CD4-positive, alpha-beta T cell treated with Interleukin-15 for 1 hour (primary cell): ENCODE measurements at regions not wholly inside any gene's neighbourhood (a gene's known extent, or its start where the extent isn't known, plus 50 kb on each side); places are given as distances from the start of the nearest gene placed in this dataset.

ENCODE experiments used
- DNase-seq: peaks from one replicate; pipeline ENCODE4 v3.0.0-alpha.2; 2020

DNA sequence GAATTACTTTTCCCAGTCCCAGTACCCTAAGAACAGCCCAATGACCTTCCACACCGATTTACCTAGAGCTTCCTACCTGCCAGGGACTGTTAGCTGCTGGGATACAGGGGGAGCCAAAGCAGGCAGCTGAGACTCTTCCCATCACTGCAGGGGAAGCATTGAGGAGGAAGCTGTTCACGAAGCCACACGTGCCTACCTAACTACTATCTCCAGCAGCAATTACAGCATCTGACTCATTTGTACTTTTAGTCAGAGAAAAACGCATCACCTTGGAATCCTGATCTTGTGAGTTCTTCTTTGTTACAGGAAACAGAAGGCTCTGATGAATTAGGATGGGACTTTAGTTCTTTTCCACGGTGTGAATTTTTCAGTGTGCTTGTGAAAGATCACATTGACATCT lies 113.7 kb upstream of the DHX40 start:
- no peak for DNase-seq

DNA sequence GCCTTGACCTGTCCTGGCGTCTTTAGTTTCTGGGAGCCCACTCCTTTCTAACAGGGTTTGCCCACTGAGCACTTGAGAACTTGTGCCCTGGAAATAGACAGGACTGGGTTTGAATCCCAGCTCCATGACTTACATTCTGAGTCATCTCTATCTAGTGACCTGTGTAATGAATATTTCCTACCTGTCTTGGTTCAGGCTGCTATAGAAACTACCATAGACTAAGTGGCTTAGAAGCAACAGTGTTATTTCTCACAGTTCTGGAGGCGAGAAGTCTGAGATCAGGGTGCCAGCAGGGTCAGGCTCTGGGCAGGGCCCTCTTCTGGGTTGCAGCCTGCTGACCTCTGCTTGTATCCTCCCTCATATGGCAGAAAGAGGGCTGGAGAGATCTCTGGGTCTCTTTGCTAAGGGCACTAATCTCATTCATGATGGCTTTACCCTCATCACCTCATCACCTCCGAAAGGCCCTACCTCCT lies 110.7 kb upstream of the DHX40 start:
- no peak for DNase-seq

DNA sequence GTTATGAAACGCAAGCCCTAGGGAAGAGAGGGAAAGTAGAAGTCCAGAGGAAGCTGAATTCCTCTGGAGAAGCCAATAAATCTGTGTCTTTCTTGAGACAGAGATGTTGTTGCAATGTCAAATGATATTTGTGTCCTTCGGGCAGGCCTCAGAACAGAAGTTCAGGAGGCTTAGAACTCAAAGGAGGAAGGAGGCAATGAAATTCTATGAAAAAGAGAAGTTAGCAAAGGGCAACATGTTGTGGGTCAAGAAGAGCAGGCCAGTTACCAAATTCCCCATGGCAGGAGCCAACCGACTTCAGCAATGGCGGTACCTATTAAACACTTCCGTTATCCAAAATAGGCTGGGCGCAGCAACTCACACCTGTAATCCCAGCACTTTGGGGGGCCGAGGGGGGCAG lies 109.0 kb upstream of the DHX40 start:
- no peak for DNase-seq

DNA sequence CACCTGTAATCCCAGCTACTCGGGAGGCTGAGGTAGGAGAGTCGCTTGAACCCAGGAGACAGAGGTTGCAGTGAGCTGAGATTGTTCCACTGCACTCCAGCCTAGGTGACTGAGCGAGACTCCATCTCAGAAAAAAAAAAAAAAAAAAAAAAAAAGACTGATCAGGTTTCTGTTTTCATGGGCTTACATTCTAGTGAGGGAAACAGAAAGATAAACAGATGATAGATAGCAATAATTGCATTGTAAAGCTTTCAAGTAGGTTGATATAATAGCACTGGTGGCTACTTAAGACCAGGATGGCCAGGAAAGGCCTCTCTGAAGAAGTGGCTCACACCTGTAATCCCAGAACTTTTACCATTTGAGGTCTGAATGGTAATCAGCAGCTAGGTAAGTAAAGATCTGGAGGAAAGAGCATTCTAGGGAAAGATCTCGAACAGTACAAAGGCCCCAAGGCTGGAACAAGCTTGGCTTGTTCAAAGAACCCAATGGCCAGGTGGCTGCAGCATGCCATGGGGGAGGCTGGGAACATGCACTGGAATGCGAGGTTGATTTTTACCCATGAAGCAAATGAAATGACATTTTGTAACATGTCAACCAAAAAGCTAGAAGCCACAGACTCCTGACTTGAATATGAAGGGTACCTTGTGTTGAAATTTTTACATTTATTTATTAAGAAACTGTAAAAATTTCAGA lies 108.3 kb upstream of the DHX40 start:
- DNase-seq, result no peak

DNA sequence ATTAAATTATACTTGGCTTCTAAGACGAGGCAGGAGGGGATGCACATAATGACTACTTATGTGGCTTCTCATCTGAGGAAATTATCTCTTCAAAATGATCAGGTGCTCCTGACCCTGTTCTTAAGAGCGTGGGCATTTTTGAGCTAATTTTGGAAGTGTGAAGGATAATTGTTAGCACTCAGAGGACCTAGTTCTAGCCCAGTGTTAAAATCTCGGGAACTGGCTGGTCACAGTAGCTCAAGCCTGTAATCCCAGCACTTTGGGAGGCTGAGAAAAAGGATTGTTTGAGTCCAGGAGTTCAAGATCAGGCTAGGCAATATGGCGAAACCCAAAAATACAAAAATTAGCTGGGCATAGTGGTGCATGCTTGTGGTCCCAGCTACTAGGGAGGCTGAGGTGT lies 103.0 kb upstream of the DHX40 start:
- DNase-seq, result no peak

DNA sequence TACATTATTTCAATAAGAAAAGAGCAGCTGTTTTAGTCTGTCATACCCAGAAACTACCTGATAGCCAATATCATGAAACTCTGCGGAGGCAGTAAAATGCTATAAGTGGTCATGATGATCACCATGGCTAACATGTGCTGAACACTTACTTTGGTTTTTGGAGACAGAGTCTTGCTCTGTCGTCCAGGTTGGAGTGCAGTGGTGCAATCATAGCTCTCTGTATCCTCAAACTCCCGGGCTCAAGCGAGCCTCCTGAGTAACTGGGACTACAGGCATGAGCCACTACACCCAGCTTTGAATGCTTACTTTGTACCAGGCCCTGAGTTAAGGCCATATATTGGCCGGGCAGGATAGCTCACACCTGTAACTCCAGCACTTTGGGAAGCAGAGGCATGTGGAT lies 101.2 kb upstream of the DHX40 start:
- no peak for DNase-seq

DNA sequence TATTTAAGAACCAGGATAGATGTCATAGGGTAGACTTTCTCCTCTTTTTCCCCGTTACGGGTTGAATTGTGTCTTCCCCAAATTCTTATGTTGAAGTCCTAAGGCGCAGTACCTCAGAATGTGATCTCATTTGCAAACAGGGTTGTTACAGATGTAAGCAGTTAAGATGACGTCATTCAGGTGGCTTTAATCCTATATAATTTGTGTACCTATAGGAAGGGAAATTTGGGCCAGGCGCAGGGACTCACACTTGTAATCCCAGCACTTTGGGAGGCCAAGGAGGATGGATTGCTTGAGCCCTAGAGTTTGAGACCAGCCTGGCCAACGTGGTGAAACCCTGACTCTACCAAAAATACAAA lies 99.5 kb upstream of the DHX40 start:
- DNase-seq, result no peak

DNA sequence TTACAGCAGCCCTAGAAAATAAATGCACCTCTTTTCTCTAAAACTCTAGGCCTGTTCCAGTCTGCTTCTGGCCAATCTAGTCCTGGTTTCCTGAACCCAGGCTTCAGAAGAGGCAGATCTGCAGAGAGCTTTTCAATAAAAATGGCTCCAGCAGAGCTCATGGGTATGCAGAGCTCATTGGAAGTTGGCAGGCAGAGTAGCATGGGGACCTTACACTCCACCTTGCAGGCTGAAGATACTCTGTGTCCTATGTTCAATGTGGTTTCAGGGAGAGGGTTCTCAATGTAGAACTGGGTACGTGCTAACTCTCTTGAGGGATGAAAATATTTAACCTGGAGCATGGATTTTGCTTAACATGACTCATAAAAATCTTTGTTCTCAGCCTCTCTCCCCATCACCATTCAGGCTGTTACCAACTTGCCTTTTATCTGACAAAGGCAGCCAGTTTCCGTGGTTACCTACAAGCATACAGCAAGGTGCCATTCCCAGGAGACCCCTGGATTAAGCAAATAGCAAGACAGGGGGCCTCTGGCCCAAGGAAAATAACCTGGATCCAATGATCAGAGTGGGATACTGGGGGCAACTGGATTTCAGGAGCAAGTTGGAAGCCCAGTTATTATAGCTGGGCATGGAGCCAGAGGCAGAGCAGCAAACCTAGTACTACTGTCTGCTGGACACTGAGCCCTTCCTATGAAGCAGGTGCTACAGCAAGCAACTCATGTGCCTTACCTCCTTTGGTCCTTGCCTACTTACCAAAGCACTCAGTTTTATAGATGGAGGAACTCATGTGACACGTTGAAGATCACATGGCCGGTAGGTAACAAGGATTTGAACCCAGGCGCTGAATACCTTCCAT lies 98.2 kb upstream of the DHX40 start:
- no peak for DNase-seq

DNA sequence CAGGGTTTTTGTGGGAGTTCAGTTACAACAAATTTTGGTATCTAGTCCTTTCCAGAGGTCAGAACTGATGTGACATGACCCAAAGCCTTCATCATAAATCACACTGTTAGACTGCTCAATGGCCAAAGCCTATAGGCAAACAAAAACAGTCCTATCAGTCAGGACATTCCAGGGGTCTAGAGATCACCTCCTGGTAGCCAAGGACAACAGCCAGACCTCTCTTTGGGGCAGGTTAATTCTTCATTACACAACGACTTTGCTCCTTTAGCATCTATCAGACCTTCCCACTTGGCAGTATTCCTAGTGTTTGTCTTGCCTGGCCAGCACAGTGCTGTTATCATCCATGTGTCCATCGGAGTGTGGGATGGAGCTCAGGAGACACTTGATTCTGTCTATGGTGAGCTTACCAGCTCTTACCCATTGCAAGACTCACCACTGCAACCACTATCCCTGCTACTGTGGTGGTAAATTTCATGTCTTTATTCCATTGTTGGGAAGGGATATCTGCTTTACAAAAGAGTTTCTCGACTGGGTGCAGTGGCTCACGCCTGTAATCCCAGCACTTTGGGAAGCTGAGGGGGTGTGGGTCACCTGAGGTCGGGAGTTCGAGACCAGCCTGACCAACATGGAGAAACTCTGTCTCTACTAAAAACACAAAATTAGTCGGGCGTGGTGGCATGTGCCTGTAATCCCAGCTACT lies 95.5 kb upstream of the DHX40 start:
- DNase-seq, result no peak

DNA sequence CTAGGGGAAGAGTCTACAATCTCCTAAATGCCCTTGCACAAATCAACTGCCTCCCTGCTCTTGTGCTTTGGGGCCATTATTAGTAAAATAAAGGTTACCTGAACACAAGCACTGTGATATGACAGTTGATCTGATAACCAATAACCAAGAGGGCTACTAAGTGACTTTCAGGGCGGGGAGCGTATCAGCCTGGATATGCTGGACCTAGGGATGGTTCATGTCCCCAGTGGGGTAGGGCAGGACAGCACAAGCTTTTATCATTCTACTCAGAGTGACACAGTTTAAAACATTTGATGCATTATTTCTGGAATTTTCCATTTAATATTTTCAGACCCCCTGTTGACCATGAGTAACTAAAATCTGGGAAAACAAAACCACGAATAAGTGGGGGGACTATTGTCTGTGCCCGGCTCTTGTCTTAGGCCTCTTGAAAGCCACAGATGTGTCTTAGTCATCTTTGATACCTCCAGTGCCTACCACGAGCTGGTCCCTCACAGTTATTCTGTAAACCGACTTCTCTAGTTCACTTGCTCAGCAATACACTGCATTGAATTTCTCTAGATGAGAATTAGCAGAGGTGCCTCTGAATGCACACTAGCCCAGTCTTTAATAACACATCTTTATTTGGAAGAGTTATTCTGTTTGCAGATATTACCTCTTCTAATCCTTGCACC lies 94.6 kb upstream of the DHX40 start:
- DNase-seq, result no peak

DNA sequence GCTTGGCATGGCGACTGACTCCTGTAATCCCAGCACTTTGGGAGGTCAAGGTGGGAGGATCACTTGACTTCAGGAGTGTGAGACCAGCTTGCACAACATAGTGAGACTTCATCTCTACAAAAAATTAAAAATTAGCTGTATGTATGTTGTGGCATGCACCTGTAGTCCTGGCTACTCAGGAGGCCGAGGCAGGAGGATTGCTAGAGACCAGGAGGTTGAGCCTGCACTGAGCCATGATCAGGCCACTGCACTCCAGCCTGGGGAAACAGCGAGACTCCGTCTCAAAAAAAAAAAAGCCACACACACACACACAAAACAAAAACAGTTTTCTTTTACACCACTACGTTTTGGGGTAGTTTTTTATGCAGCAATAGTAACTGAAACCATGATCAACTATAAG lies 89.0 kb upstream of the DHX40 start:
- DNase-seq, result no peak

DNA sequence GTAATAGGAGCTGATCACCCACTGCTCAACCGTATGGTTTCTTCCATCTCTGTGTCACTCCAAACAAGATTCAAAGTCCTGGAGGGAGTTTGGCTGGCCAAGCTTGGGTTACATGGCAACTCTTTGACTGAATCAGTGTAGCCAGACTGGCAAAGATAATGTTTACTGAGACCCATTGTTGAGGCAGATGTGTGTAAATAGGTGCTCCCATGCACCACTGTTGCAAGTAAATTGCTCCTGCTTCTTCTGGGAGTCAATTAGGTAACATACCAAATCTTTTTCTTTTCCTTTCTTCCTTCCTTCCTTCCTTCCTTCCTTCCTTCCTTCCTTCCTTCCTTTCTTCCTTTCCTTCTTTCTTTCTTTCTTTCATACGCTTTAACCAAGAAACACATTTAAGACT lies 86.3 kb upstream of the DHX40 start:
- DNase-seq, result no peak

DNA sequence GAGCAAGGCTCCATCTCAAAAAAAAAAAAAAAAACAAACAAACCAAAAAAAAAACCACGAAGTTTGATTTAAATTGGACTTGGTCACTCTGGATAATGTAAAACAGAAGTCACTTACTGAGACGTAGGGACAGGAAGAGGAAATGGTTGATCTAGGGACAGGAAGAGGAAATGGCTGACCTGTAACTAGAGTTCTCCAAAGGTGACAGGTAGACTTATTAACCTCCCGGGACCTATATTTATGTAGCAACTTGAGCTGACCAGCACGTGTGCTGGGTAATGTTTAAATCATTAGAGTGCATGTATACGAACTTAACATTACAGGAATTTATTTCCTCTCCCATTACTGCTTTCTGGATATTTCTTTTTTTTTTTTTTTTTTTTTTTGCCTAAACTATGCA lies 81.5 kb upstream of the DHX40 start:
- DNase-seq, result no peak

DNA sequence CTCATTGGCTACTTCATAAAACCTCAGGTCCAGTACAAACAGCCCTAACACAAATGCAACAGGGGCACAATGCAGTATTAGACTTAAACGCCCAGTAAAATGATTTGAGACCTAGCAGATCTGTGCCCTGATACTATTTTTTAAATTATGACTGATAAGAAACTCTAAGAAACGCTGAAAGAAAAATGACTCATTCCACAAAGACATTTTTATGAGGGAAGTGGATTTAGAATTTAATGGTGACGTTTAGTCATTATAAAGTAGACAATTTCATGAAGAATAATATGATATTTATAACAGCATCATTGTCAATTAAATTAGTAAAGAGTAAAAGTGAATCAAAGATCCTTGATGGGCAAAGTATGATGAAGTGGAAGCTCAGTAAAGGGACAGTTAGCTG lies 80.4 kb upstream of the DHX40 start:
- DNase-seq, result no peak

DNA sequence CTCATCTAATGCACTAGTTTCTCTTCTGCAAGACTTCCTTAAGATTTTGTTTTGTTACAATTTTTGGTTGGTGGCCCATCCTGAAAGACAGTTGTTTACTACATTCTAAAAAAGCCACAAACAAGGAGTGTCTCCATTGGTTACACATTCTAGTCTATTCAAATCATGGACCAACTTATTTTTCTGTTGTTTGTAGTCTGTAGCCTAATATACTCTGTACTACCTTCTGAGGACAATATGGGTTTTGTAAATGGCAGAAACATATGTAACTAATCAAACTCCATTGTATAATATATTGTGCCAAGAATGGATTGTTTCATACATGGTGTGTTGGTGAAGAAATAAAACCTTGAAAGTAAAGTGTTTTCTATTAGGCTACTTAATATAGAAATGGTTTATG lies 79.5 kb upstream of the DHX40 start:
- no peak for DNase-seq

DNA sequence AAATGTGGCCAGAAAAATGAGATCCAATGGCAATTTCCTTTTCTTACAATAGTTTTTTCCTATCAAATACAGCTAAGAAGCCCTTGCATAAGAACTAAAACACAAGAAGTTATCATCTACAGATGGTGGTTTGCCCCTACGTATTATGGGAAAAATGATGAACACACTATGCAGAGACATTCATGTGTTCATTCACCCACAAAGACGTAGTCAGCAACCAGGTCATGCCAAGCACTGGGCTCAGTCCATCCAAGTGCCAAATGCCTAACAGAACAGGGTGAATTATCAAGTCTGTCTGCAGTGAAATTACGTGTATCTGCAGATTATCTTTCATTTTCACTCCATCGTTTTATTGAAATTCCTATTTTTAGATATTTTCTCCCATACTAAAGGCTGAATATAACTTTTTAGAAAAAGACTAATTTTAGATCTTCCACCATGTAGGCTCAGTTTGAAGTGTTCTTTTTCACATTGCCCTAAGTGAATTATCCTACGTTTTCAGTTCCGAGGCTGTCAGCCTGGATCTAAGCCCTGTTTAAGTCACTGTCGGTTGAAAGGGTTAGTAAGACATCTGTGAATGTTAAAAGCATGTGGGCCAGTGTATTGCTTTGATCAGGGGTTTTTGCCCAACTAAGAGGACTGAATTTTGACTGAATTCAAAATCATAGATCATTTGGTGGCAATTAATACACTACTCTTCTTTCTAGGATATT lies 78.1 kb upstream of the DHX40 start:
- DNase-seq, result no peak

DNA sequence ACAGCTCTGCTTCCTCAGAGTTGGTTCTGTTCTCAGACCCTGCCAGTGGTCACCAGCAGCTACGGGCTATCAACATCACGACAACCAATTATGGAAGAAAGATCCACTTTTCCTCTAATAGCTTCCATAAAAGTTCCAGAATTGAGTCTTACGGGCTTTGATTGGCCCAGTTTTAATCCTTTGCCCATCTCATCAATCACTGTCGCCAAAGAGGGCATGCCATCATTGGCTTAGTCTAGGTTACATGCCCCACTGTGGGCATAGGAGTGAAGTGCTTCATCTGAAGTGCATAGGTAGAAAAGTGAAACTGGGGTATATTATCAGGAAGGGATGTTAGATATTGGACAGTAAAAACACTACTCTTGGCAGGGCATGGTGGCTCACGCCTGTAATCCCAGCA lies 76.6 kb upstream of the DHX40 start:
- no peak for DNase-seq

DNA sequence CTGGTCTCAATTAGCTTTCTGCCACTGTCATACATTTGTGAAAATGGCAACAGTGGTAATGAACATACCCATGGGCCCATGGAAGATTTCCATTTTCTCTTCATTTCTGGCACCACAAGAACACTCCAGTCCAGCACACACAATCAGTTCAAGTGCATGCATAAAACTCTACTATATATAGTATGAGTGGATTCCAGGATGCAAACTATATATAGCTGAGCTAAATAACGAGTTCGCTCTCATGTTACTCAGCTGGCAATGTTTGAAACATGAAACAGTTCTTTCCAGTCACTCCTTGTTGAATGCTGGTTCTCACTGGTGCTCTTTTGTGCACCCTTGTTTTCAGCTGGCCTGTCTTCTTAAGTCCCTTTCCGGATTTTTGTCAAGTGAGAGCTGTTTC lies 75.2 kb upstream of the DHX40 start:
- no peak for DNase-seq

DNA sequence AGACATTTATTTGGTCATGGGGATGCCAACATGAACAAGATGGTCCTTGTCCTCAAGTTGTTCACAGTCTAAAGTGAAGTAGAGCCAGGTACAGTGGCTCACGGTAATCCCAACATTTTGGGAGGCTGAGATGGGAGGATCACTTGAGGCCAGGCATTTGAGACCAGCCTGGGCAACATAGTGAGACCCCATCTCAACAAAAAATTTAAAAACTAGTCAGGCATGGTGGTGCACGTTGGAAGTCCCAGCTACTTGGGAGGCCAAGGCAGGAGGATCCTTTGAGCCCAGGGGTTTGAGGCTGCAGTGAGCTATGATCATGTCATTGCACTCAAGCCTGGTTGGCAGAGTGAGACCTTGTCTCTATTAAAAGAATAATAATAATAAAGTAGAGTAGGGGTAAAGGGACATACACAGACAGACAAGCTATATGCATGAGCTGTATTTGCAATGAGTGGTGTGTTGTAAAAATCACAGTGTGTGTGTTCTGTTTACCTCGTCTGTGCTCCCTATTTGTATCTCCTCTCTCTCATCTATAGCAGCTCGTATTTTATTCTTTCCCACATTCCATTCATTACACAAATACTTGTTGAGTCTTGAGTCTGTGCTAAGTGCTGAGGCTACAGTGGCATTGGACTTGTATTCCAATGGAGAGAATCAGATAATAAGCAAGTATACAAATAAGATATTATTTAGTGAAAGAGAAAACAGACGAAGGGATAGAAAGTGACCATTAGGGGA lies 73.9 kb upstream of the DHX40 start:
- no peak for DNase-seq

DNA sequence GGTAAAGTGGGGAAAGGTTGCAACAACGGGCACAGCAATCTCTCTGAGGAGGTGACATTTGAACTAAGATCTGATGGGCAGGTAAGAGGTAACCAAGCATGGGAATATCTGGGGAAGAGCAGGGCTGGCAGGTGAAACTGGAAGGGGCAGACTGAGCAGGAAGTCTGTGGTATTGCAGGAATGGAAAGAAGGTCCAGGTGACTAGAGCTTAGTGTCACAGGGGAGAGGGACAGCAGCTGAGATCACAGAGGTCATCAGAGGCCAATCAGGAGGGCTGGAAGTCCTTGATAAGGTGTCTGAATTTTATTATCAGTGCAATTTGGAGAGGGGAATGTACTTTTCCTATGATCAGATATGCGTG lies 73.3 kb upstream of the DHX40 start:
- no peak for DNase-seq

DNA sequence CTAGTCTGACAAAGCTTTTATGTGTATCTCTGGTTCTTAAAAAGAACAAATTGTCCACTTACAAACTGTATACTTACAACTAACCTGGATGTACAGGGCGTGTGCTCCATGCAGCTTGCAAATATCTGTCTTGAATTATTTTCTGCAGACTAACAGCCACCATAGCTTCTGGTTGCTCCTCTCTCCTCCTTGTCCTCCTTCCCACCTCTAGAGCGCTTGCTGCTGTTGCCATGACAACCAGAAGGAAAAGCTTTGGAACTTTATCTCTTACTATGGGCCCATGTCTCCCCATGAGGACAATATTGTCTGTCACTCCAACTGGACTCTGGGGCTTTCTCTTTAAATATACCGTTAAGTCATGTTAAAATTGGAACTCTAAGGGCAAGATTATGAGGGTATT lies 71.5 kb upstream of the DHX40 start:
- DNase-seq, result no peak

DNA sequence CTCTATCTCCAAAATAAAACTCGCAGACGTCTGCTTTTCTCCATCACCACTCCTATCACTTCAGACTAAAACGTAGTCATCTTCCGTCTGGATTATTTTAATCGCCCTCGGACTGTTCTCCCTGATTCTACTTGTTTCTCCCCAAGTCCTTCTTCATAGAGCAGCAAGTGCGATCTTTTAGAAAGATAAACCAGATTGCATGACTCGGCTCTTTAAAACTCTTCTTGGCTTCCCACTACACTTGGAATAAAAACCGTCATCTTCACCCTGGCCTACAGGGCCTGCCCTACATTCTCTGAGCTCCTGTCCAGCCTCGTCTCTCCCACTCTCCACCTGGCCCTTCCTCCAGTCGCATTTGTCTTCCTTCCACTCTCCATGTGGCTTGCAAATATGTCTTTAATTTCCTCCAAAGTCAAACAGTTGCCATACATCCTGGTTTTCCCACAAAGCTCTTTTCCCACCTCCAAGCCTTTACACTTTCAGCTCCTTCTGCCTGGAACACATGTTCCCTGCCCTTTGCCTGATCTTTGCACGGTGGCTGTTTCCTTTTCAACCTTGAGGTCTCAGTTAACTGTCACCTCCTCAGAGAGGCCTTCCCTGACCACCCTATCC lies 70.5 kb upstream of the DHX40 start:
- DNase-seq, result no peak
